Neural cell (in vitro differentiated cells): ENCODE measurements at regions not wholly inside any gene's neighbourhood (a gene's known extent, or its start where the extent isn't known, plus 50 kb on each side); places are given as distances from the start of the nearest gene placed in this dataset.

ENCODE experiments used
- H2AFZ ChIP-seq: fragments of 200-600, 300-800 bp; sonication (generic), shearing (Covaris generic); 2 replicates; pipeline ENCODE4 v1.6.0; 2014; ENCODE audit warnings: low read depth, mild to moderate bottlenecking, antibody characterized with exemption, low read length, moderate library complexity
- H3F3A ChIP-seq: fragments of 200-600 bp; shearing (Covaris generic); 2 replicates; pipeline ENCODE4 v1.6.1; 2016; ENCODE audit warnings: mild to moderate bottlenecking, moderate library complexity, mixed read lengths, antibody characterized with exemption, low read length; ENCODE audit not compliant: insufficient read depth, poor library complexity, severe bottlenecking
- H3K27ac ChIP-seq: fragments of 200-600, 300-800 bp; sonication (generic), shearing (Covaris generic); 2 replicates; pipeline ENCODE4 v1.5.1; 2014; ENCODE audit warnings: mild to moderate bottlenecking, low read length, moderate library complexity
- H3K27me3 ChIP-seq: fragments of 300-800, 200-600 bp; sonication (generic), shearing (Covaris generic); 2 replicates; pipeline ENCODE4 v1.6.0; 2014; ENCODE audit warnings: mild to moderate bottlenecking, low read depth, low read length, moderate library complexity; ENCODE audit not compliant: insufficient read depth
- H3K36me3 ChIP-seq: fragments of 300-800, 200-600 bp; sonication (generic), shearing (Covaris generic); 2 replicates; pipeline ENCODE4 v1.5.1; 2014; ENCODE audit warnings: mild to moderate bottlenecking, antibody characterized with exemption, low read length, moderate library complexity; ENCODE audit not compliant: insufficient read depth
- H3K4me2 ChIP-seq: fragments of 300-800, 200-600 bp; sonication (generic), shearing (Covaris generic); 2 replicates; pipeline ENCODE4 v1.6.0; 2014; ENCODE audit warnings: mild to moderate bottlenecking, low read length
- H3K4me3 ChIP-seq: fragments of 300-800, 200-600 bp; sonication (generic), shearing (Covaris generic); 2 replicates; pipeline ENCODE4 v1.5.1; 2014; ENCODE audit warnings: mild to moderate bottlenecking, low read length, moderate library complexity
- H3K79me2 ChIP-seq: fragments of 200-600 bp; shearing (Covaris generic); replicated peaks from 2 replicates; pipeline ENCODE4 v1.6.0; 2014; ENCODE audit warnings: mild to moderate bottlenecking, low read length, moderate library complexity; ENCODE audit not compliant: insufficient read depth
- H3K9ac ChIP-seq: fragments of 300-800, 200-600 bp; sonication (generic), shearing (Covaris generic); 2 replicates; pipeline ENCODE4 v1.6.1; 2016; ENCODE audit warnings: mild to moderate bottlenecking, low read length, mixed read lengths
- H3K9me2 ChIP-seq: fragments of 200-600 bp; shearing (Covaris generic); 2 replicates; pipeline ENCODE4 v1.6.1; 2016; ENCODE audit warnings: mild to moderate bottlenecking, low read length, mixed read lengths; ENCODE audit not compliant: insufficient read depth
- H3K9me3 ChIP-seq: fragments of 200-600, 300-800 bp; sonication (generic), shearing (Covaris generic); 2 replicates; pipeline ENCODE4 v1.6.1; 2016; ENCODE audit warnings: mild to moderate bottlenecking, mixed run types, low read length, moderate library complexity, mixed read lengths
- H4K20me1 ChIP-seq: fragments of 200-600 bp; shearing (Covaris generic); 2 replicates; pipeline ENCODE4 v1.6.1; 2016; ENCODE audit warnings: mild to moderate bottlenecking, mixed run types; ENCODE audit not compliant: insufficient read depth
- CTCF ChIP-seq: fragments of 450-650 bp; IDR thresholded peaks from 2 replicates; pipeline ENCODE4 v1.5.1; 2014; ENCODE audit warnings: antibody characterized with exemption, mild to moderate bottlenecking, moderate library complexity; ENCODE audit not compliant: poor library complexity, severe bottlenecking
- EP300 ChIP-seq: fragments of 450-650 bp; conservative IDR thresholded peaks from 2 replicates; pipeline ENCODE4 v1.6.1; 2014; ENCODE audit warnings: antibody characterized with exemption, mild to moderate bottlenecking, moderate library complexity; ENCODE audit not compliant: poor library complexity, severe bottlenecking
- EZH2 ChIP-seq: fragments of 200-600, 300-800 bp; shearing (Covaris generic), sonication (generic); IDR thresholded peaks from 2 replicates; pipeline ENCODE4 v1.6.1; 2014; ENCODE audit warnings: antibody characterized with exemption, low read length, borderline replicate concordance, mild to moderate bottlenecking; ENCODE audit not compliant: insufficient read depth, poor library complexity, severe bottlenecking
- MXI1 ChIP-seq: fragments of 450-650 bp; conservative IDR thresholded peaks from 2 replicates; pipeline ENCODE4 v1.6.1; 2014; ENCODE audit warnings: antibody characterized with exemption, mild to moderate bottlenecking; ENCODE audit not compliant: poor library complexity, severe bottlenecking
- POLR2AphosphoS5 ChIP-seq: IDR thresholded peaks from 2 replicates; pipeline ENCODE4 v1.6.1; 2012
- RAD21 ChIP-seq: fragments of 450-650 bp; conservative IDR thresholded peaks from 2 replicates; pipeline ENCODE4 v1.6.1; 2014; ENCODE audit warnings: antibody characterized with exemption, mild to moderate bottlenecking, moderate library complexity
- REST ChIP-seq: IDR thresholded peaks from 2 replicates; pipeline ENCODE4 v1.6.1; 2012; ENCODE audit warnings: borderline replicate concordance
- SMC3 ChIP-seq: fragments of 450-650 bp; conservative IDR thresholded peaks from 2 replicates; pipeline ENCODE4 v1.6.1; 2014; ENCODE audit warnings: antibody characterized with exemption, mild to moderate bottlenecking, moderate library complexity; ENCODE audit not compliant: poor library complexity
- TAF1 ChIP-seq: IDR thresholded peaks from 2 replicates; pipeline ENCODE4 v1.6.1; 2012; ENCODE audit warnings: low read depth

- Histone ChIP-seq H3K9ac (no peak overlapping the region), H3K4me2 (no peak overlapping the region), H3K9me2 (no peaks in the 10 kb centered on the region), H3K36me3 (no peaks in the 10 kb centered on the region), H3K27me3 (no peaks in the 10 kb centered on the region), H3K79me2 (no peaks in the 10 kb centered on the region), H2AFZ (no peak overlapping the region), H3K27ac (no peak overlapping the region), H3K9me3 (no peaks in the 10 kb centered on the region), H3K4me3 (no peak overlapping the region), H3F3A (no peaks in the 10 kb centered on the region), H4K20me1 (no peaks in the 10 kb centered on the region)
- TF ChIP-seq EP300 (no peak), EZH2 (no peak), POLR2AphosphoS5 (no peak), SMC3 (no peak), CTCF (no peak), RAD21 (no peak), REST (no peak), TAF1 (no peak), MXI1 (no peak)
Observed at GRCh38 chr2:195442458-195443175, 214.4 kb upstream of the SLC39A10 start.

DNA sequence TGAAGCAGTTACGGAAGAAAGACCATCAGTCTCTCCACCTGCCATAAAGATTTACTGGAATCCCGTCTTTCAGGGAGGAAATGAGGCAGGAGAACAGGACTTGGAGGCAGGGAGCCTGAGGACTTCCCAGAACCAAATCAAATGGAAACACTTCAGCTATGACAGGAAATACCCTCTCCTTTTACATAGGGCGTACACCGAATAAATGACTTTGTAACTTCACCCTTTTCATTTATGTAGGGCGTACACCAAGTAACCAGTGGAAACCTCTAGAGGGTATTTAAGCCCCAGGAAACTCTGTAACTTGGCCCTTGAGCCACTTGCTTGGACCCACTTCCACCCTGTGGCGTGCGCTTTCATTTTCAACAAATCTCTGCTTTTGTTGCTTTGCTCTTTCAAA, 218.3 kb upstream of the SLC39A10 start:
- Histone ChIP-seq H3K27ac (no peak overlapping the region), H2AFZ (no peak overlapping the region), H3K9me3 (no peaks in the 10 kb centered on the region), H3K9ac (no peak overlapping the region), H3F3A (no peaks in the 10 kb centered on the region), H3K4me3 (no peak overlapping the region), H3K4me2 (no peak overlapping the region), H3K79me2 (no peaks in the 10 kb centered on the region), H3K27me3 (no peaks in the 10 kb centered on the region), H3K36me3 (no peaks in the 10 kb centered on the region), H4K20me1 (no peaks in the 10 kb centered on the region), H3K9me2 (no peaks in the 10 kb centered on the region)
- TF ChIP-seq TAF1 (no peak), REST (no peak), POLR2AphosphoS5 (no peak), RAD21 (no peak), MXI1 (no peak), EZH2 (no peak), SMC3 (no peak), EP300 (no peak), CTCF (no peak)
